Mucosa of gallbladder (tissue), 1 donor: ENCODE measurements at regions not wholly inside any gene's neighbourhood (a gene's known extent, or its start where the extent isn't known, plus 50 kb on each side); places are given as distances from the start of the nearest gene placed in this dataset.

Experiments
- DNase-seq: peaks from one replicate; pipeline ENCODE4 v3.0.0-alpha.2; 2020; ENCODE audit warnings: low spot score
- donor health status: DM: no; HTN: no; CAD: no.

DNA sequence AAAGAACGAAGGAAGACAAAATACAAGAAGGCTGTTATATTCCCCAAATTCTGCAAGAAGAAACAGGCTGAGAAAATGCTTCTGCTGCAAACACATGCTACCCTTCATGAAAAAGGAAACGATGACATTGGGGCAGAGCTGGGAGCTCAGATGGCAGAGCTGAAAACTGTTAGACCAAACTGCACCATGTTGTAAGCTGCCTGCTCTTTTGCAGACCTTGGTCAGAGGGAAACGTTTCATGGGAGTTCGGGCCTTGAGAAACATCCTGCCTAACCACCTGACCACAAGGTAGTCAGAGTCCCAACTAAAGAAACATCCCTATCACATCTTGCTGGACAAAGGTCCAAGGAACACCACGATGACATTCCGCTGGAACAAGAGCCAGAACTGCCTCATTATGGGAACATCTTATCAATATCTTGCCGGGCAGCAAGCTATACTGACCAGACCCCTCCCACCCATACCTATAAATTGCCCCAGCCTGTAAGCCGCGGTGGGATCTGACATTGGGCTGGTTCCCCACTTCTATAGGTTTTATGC, 110.7 kb upstream of the CTSC start:
- no peak for DNase-seq

DNA sequence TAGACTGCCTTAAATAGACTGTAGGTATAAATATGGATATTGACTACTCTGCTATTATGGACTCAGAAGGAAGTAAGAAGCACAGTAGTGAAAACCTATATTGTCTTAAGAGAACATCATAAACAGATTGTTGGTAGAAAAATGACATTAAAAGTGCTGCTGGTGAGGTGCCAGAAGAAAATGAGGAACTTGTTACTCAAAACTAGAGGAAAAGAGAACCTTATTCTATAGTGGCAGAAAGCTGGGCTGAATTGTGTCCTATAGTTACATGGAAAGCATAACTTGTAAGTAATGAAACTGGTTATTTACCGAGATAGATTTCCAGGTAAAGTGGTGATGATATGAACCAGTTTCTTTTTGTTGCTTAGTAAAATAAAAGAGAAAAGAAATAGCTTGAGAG, 109.7 kb upstream of the CTSC start:
- no peak for DNase-seq

DNA sequence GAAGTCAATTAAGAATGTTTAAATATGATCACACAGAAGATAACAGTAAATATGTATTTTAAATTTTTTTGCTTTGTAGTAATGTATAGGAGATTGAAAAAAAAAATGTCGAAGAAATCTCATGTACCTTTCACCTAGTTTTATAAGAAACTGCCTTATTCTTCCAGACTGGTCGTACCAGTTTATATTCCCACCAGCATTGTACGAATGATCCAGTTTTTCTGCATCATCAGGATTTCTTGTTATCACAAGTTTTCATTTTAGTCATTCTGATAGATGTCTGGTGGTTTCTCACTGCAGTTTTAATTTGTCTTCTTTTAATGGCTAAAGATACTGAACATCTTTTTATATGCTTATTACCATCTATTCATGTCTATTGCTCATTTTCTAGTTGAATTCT, 101.8 kb upstream of the CTSC start:
- no peak for DNase-seq

DNA sequence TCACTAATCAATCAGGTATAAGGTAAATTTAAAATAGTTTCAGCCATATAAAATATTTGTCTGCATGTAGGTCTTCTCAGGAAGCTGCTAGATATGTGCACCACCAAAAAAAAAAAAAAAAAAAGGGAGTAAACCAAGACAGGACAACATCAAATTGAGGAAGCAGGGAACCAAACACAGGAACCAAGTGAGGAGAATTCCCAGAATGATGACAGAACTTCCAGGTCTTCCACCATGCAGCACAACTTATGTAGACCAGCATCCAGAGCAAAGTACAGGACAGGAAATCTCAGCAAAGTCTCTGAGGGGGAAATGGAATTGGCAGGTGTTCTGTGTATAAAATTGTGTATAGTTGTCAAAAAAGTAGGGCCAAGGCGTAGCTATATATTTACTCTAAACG, 101.2 kb upstream of the CTSC start:
- DNase-seq, result no peak

DNA sequence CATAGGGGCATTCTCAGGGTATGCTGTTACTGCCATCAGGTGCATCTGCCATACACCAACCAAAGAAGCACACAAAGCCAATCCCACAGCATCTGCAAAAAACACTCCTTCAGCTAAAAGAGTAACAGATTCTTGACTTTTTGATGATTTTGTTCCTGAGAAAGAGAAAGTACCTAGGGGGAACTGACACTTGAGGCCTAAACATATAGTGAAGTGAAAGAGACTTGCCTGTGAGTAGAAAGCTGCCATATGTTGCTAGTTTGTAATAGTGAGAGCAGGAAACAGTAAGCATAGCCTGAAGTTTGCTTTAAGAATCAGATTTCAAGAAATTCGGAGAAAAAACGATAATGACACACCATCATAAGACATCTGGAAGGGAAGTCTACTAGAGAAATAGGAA, 97.9 kb upstream of the CTSC start:
- no peak for DNase-seq

DNA sequence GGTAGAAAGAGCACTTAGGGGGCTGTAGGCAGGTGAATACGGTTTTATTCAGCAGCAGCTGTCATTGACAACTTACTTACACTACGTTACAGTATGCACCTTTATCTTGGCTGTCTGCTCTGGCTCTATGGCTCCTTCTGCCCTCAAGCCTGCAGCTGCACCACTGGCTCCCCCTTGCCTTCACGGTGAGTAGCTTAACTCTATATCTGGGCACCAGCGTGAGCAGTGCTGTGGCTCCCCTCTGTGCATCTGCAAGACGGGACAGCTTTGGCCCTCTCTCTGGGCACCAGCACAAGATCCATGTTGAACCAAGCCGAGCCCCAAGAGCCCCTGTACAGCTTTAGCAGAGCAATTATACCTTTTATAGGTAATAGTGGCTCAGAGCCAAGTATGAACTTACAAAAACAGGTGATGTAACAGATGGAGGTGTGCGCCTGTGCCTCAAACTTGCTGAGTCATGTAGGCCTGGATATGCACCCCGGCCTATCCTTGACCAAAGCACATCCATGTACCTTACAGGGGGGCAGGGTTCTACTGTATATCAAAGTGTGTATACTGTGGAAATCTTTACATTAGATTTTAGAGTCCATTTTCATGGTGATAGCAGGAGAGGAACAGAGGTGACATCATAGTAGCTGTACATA, 96.9 kb upstream of the CTSC start:
- no peak for DNase-seq

DNA sequence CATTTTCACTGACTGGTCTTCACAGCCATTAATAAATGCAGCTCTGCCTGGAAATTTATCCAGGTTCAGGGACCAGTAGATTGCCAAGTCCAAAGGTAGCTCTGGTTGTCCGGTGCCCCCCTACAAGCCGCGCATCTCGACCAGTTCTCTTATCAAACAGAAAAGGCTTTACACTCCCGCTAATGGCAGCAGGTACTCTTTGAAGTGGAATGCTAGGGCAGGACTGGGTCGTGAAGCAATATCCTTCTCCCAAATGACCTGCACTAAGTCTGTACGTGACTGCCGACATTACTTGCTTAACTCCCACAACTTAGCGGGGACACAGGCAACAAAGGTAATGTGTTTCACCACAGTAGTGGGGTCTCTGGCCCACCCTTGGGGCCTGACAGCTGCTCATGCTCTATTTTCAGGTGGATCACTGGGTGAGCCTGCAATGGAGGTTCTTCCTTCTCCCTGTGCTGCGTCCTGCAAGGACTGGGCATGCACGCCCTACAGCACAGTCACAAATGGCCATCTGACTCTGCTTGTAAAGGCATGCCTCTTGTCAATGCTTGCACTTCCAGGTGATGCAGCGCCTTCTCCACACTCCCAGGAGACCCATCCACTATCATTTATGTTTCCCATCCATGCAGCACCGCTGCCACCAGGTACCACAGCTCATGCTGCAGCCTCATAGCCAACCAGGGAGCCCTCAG, 96.1 kb upstream of the CTSC start:
- no peak for DNase-seq

DNA sequence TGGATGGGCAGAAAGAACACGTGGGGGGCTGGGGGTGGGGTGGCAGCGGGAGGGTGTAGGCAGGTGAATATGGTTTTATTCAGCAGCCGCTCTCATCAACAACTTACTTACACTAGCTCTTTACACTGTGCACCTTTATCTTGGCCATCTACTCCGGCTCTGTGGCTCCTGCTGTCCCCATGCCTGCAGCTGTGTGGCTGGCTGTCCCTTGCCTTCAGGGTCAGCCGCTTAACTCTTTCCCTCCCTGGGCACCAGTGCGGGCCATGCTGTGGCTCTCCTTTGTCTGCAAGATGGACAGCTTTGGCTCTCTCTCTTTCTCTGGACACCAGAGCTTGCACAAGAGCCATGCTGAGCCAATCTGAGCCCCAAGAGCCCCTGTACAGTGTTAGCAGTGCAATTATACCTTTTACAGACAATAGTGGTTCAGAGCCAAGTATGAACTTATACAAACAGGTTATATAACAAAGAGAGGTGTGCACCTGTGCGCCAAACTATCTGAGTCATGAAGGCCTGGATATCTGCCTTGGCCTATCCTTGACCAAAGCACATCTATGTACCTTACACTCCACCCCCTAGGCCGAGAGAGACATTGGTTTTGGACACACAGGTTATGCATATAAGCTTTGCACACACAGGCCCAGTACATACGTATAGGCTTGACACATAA, 94.3 kb upstream of the CTSC start:
- no peak for DNase-seq

DNA sequence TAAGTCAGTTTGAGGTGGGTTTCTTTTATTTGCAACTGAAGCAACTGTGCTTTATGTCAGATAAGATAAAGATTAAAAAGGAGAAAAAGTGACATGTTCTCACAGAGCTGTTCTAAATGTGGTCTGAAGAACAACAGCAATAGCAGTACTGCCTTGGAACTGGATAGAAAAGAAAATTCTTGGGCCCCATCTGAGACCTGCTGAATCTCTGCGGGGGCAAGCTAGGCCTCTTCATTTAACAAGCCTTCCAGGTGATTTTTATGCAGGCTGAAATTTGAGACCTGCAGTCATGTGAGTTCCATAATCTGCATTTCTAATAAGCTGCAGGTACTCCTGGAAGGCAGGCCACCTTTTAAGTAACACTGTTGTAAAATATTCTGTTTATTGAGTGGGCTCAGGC, 91.4 kb upstream of the CTSC start:
- no peak for DNase-seq

DNA sequence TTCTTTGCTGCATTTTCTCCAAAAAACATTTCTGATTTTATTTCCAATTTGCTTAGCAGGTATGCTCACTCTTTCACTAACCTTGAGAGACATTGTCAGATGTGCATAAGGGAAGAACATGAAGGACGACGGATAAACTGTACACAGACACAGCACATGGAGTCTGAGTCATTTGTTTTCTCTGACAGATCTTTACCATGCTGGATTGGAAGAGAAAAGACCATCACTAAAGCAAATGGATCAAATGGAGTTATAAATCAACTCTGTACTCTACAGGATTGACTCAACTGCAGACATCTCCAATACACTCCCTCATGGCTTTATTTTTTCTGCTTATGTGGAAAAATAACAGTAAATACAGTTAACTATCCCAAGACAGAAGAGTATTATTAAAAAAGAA, 90.2 kb upstream of the CTSC start:
- no peak for DNase-seq

DNA sequence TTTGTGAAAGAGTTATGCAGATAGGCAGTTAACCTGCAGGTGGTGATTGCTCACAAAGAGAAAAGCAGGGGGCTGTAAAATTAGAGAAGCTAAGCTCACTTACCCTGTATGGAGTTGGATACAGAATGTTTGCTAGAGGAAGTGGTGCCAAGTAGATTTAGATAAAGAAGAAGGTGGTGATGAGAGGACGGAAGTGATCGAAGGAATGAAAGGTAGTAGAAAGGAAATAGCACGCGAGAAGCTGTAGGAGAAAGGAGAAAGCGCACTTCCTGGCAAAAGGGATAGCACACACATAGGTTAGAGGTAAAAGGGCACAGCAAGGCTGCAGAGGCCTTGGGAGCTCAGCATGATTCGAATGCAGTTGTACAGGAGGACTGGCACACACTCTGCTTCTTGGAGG, 87.3 kb upstream of the CTSC start:
- DNase-seq, result no peak

DNA sequence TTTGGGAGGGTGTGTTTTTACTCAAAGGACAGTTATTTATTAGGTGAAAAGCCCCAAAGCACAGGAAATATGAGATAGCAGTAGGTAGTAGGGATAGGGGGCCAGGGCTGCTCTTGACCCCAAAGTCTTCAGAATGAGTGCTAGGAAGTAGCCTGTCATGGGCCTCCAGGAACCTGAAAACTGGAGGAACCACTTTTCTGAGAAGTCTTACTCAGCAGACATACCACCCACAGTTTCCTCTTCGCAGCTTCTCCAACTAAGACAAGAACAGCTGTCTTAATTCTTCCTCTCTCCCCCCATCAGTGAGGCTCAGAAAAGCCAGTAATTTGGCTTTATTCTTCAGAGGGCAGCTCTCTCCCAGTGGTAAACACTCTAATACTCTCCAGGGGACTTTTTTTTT, 84.0 kb upstream of the CTSC start:
- peak; percentile 18 for DNase-seq

DNA sequence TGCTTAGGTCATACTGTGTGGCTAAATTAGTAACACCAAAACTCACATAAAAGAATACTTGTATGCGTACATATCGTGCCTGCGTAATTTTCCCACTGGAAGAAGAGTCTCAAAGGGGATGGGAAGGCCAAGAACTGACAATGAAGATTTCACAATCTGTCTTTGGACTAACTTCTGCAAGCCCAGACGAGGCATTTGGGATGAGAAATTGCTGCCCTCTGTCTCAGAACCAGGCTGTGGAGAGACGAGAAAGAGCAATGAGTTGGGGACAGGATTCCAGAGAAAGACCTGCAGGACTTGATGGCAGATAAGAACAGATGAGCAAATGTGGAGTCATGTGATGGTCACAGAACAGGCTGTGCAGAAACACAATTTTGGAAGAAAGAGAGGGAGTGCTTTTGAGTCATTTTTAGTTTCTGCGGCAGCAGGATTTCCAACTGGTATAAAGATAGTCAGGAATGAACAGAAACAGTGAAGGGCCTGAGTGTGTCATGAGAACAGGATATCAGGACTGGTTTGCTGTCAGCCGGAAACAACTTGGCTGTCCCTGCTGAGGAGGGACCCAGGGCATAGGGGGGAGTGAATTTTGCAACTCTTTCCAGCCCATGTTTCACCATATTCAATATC, 82.7 kb upstream of the CTSC start:
- DNase-seq, result no peak

DNA sequence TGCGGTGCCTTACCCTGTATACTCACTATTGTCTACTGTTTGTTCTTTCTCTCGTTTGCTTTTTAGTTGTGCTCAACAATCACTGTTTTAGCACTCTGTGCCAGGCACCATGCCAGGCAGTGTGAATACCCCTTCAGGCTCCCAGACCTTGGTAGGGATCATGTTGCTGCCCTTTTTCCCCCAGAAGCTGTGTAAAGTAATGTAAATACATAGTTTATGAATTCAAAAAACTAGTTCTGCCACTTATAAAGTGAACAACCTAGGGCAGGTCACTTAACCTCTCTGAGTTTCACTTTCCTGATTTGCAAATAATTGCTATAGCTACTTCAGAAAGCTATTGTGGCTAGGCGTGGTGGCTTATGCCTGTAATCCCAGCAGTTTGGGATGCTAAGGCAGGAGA, 81.0 kb upstream of the CTSC start:
- DNase-seq, result no peak

DNA sequence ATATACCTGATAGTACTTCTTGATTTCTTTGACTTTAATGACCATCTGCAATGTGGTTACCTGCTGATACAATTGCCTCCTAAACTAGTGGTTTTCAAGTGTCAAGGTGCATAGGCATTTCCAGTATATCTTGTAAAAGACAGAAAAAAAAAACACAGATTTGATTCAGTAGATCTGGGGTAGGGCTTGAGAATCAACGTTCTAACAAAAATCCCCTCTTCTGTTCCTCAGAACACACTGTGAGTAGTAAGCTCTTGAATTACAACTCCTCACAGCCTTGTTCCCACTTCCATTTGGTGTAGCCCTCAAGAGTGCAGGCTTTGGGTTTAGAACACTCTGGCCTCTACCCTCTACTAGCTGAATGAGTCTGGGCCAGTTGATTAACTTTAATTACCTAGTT, 78.0 kb upstream of the CTSC start:
- DNase-seq, result no peak

DNA sequence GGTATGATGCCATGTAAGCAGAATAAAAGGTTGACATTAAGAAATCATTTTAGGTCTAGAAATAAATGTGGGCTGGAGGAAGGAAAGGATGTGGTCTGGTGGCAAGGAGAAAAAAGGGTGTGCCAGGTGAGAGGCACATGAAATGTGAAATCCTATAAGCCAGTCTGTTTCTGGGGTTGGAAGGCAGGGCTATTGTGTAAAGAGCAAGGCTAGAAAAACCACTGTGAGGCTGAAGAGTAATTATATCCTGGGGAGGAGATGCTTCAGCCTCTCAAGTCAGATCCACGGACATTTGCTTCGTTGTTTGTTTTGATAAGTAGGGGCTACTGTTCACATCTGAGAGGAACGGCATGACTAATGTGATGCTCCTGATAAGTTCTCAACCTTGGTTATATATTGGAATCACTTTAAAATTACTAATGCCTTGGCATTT, 77.5 kb upstream of the CTSC start:
- DNase-seq, result no peak

DNA sequence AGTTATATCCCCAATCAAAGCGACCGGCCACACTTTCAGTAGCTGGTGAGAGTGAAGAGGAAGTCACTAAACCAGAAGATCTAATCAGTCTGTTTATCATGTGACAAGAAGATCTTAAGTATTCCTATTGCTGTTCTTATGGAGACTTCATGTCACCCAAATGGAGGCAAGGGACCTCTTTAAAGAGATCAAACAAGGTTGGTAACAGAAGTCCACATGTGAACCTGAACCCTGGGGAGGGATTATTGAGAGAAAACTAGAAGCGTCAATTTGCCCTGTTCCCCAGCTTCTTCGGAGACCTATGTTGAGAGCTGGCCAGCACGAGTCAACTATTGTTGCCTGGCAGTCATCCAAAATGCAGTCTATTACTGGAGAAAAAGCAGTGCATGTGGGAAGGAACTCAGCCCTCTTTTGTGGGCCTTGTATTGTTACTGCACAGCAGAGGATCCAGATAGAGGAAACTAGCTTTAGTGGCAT, 76.9 kb upstream of the CTSC start:
- DNase-seq, result peak; percentile 73

DNA sequence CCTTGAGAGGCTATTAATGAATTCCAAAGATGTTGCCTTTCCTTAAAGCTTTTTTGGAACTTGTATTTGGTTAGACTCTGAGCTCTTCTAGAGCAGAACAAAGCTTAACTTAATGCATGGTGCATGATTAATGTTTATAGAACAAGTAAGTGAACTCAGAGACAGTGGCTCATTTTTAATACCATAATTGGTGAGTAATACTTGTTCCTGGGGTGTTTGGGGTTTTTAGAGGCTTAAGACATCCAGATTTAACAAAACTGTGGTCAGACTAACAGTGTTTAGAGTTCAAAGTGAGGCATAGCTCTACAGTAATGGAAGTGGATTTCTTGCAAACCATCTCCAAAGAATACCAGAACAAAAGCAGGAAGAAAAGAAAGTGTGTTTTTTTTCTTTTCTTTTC, 73.7 kb upstream of the CTSC start:
- DNase-seq, result no peak

DNA sequence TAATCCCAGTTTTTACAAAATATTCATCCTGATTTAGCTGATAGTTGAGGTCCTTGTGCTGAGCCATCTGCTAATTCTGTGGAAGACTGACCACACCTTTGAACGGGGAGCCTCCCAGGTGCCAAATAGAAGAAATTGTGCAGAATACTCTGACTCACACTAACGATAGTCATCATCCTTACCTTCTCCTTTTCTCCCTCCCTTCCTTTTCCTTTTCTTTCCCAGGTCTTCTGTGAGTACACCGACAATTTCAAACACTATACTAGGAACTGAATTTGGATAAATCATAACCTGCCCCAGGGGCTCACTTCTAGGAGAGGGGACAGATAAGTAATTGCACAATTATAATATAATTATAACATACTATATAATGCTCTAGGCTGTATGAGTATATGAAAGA, 73.1 kb upstream of the CTSC start:
- no peak for DNase-seq

DNA sequence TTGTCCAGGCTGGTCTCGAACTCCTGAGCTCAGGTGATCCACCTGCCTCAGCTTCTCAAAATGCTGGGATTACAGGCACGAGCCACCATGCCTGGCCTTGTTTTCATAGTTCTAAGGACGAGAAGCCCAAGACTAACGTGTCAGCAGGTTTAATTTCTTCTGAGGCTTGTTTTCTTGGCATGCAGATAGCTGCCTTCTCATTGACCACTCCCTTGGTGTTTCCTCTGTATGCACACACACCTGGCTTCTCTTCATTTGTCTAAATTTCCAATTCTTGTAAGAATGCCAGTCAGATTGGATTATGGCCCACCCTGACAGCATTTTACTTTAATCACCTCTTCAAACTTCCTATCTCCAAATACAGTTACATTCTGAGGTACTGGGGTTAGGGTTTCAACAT, 72.5 kb upstream of the CTSC start:
- no peak for DNase-seq

DNA sequence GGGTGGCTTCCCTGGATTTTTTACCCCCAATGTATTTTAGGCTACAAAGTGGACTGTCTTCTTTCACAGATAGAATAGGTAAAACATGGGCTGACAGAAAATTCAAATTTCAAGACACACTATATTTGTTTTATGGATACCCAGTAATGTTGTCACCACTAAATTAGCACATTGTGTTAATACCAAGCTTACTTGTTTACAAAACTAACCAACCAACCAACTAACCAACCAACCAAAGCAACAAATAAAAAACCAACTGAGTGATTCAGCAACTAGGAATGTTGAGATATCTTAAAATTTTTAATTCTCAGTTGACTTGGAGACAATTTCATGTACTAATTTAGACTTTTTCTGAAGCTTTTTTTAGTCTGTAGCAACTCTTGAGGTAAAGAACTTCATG, 69.3 kb upstream of the CTSC start:
- no peak for DNase-seq

DNA sequence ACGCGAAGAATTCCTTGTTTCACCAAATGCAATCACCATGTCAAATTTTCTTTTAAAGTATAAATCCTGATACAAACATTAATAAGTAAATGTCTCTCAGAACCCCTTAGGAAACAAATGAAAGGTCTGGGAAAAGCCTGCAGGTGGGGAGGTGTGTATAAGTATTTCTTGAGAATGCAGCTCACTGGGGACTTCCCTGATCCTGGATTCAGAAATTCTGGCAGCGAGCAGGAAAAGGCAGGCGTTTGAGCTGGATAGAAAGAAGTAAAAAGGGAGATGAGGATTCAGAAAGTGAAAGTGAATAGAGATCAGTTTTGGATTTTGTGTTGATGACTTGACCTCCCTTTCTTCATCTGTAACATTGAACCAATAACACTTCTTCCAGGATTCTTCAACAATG, 68.3 kb upstream of the CTSC start:
- DNase-seq, result no peak
